ENCODE measurements at regions not wholly inside any gene's neighbourhood (a gene's known extent, or its start where the extent isn't known, plus 50 kb on each side); places are given as distances from the start of the nearest gene placed in this dataset.

DNA sequence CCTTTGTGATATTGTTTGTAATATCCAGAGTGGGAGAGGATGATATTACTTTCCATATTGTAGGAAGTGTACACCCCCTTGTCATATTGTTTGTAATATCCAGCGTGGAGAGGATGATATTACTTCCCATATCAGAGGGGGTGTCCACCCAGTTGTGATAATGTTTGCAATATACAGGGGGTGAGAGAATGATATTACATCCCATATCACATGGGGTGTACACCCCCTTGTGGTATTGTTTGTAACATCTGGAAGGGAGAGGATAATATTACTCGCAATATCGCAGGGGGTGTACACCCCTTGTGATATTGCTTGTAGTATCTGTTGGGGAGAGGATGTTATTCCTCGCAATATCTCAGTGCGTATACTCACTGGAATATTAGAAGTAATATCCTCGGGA is 61.5 kb downstream of the PRSS23 start:
- H3K36me3 ChIP-seq (ENCODE audit: insufficient read depth), result no peaks in the 10 kb centered on the region
- no peaks in the 10 kb centered on the region for H3K36me3 Mint-ChIP-seq (ENCODE audit: low read depth)
- no peaks in the 10 kb centered on the region for H3K9me2 ChIP-seq (ENCODE audit: insufficient read depth)
- no peaks in the 10 kb centered on the region for H3K27me3 ChIP-seq (ENCODE audit: insufficient read depth)
- H3K4me2 ChIP-seq, result no peak overlapping the region
- H2AFZ ChIP-seq, result no peak overlapping the region
- no peak overlapping the region for H3K27ac ChIP-seq (ENCODE audit: low read depth)
- no peaks in the 10 kb centered on the region for H4K20me1 ChIP-seq (replicated peaks; ENCODE audit: insufficient read depth)
- no peak for DNase-seq (ENCODE audit: low spot score)
- peaks cover 4% of the 10 kb centered on the region for H3K27me3 Mint-ChIP-seq (ENCODE audit: insufficient read depth, low read depth, poor library complexity)
- no peaks in the 10 kb centered on the region for H3K9me3 Mint-ChIP-seq
- H3F3A ChIP-seq (replicated peaks; ENCODE audit: low read depth), result no peaks in the 10 kb centered on the region
- H3K4me1 Mint-ChIP-seq, result peaks cover 3% of the 10 kb centered on the region; the same call in 2 of the 3 replicates
- no peak overlapping the region for H3K4me3 ChIP-seq
- H3K79me2 ChIP-seq (replicated peaks; ENCODE audit: insufficient read depth), result no peaks in the 10 kb centered on the region
- no peak for ATAC-seq
- no peak overlapping the region for H3K27ac Mint-ChIP-seq
- H3K4me1 ChIP-seq (ENCODE audit: insufficient read depth), result no peaks in the 10 kb centered on the region
- no peak overlapping the region for H3K4me3 Mint-ChIP-seq
- TF ChIP-seq JUNB (IDR thresholded peaks at IDR 0.05; ENCODE audit: unreplicated experiment) (no peak), NANOG (IDR thresholded peaks at IDR 0.05; ENCODE audit: borderline replicate concordance) (no peak), STAT1 (IDR thresholded peaks at IDR 0.05; ENCODE audit: unreplicated experiment) (no peak), ZNF114 (CRISPR knock-in tag; IDR thresholded peaks at IDR 0.05) (no peak), POLR2AphosphoS5 (IDR thresholded peaks at IDR 0.05; ENCODE audit: low read depth) (no peak), EZH2phosphoT487 (IDR thresholded peaks at IDR 0.05; ENCODE audit: unreplicated experiment) (no peak), CREB1 (CRISPR knock-in tag; IDR thresholded peaks at IDR 0.05; ENCODE audit: low read depth) (no peak), ZNF331 (CRISPR knock-in tag; IDR thresholded peaks at IDR 0.05; ENCODE audit: low read depth) (no peak), EZH2 (IDR thresholded peaks at IDR 0.05; ENCODE audit: low read depth, unreplicated experiment) (no peak)
- TF ChIP-seq, protein P1, sequence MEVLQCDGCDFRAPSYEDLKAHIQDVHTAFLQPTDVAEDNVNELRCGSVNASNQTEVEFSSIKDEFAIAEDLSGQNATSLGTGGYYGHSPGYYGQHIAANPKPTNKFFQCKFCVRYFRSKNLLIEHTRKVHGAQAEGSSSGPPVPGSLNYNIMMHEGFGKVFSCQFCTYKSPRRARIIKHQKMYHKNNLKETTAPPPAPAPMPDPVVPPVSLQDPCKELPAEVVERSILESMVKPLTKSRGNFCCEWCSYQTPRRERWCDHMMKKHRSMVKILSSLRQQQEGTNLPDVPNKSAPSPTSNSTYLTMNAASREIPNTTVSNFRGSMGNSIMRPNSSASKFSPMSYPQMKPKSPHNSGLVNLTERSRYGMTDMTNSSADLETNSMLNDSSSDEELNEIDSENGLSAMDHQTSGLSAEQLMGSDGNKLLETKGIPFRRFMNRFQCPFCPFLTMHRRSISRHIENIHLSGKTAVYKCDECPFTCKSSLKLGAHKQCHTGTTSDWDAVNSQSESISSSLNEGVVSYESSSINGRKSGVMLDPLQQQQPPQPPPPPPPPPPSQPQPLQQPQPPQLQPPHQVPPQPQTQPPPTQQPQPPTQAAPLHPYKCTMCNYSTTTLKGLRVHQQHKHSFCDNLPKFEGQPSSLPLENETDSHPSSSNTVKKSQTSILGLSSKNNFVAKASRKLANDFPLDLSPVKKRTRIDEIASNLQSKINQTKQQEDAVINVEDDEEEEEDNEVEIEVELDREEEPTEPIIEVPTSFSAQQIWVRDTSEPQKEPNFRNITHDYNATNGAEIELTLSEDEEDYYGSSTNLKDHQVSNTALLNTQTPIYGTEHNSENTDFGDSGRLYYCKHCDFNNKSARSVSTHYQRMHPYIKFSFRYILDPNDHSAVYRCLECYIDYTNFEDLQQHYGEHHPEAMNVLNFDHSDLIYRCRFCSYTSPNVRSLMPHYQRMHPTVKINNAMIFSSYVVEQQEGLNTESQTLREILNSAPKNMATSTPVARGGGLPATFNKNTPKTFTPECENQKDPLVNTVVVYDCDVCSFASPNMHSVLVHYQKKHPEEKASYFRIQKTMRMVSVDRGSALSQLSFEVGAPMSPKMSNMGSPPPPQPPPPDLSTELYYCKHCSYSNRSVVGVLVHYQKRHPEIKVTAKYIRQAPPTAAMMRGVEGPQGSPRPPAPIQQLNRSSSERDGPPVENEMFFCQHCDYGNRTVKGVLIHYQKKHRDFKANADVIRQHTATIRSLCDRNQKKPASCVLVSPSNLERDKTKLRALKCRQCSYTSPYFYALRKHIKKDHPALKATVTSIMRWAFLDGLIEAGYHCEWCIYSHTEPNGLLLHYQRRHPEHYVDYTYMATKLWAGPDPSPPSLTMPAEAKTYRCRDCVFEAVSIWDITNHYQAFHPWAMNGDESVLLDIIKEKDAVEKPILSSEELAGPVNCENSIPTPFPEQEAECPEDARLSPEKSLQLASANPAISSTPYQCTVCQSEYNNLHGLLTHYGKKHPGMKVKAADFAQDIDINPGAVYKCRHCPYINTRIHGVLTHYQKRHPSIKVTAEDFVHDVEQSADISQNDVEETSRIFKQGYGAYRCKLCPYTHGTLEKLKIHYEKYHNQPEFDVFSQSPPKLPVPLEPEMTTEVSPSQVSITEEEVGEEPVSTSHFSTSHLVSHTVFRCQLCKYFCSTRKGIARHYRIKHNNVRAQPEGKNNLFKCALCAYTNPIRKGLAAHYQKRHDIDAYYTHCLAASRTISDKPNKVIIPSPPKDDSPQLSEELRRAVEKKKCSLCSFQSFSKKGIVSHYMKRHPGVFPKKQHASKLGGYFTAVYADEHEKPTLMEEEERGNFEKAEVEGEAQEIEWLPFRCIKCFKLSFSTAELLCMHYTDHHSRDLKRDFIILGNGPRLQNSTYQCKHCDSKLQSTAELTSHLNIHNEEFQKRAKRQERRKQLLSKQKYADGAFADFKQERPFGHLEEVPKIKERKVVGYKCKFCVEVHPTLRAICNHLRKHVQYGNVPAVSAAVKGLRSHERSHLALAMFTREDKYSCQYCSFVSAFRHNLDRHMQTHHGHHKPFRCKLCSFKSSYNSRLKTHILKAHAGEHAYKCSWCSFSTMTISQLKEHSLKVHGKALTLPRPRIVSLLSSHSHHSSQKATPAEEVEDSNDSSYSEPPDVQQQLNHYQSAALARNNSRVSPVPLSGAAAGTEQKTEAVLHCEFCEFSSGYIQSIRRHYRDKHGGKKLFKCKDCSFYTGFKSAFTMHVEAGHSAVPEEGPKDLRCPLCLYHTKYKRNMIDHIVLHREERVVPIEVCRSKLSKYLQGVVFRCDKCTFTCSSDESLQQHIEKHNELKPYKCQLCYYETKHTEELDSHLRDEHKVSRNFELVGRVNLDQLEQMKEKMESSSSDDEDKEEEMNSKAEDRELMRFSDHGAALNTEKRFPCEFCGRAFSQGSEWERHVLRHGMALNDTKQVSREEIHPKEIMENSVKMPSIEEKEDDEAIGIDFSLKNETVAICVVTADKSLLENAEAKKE (CRISPR knock-in tag; IDR thresholded peaks at IDR 0.05), result no peak
- TF ChIP-seq, protein P2, sequence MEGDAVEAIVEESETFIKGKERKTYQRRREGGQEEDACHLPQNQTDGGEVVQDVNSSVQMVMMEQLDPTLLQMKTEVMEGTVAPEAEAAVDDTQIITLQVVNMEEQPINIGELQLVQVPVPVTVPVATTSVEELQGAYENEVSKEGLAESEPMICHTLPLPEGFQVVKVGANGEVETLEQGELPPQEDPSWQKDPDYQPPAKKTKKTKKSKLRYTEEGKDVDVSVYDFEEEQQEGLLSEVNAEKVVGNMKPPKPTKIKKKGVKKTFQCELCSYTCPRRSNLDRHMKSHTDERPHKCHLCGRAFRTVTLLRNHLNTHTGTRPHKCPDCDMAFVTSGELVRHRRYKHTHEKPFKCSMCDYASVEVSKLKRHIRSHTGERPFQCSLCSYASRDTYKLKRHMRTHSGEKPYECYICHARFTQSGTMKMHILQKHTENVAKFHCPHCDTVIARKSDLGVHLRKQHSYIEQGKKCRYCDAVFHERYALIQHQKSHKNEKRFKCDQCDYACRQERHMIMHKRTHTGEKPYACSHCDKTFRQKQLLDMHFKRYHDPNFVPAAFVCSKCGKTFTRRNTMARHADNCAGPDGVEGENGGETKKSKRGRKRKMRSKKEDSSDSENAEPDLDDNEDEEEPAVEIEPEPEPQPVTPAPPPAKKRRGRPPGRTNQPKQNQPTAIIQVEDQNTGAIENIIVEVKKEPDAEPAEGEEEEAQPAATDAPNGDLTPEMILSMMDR (conservative IDR thresholded peaks at IDR 0.05; ENCODE audit: low read depth in 2 of 2), result no peak
- TF ChIP-seq, protein P3, sequence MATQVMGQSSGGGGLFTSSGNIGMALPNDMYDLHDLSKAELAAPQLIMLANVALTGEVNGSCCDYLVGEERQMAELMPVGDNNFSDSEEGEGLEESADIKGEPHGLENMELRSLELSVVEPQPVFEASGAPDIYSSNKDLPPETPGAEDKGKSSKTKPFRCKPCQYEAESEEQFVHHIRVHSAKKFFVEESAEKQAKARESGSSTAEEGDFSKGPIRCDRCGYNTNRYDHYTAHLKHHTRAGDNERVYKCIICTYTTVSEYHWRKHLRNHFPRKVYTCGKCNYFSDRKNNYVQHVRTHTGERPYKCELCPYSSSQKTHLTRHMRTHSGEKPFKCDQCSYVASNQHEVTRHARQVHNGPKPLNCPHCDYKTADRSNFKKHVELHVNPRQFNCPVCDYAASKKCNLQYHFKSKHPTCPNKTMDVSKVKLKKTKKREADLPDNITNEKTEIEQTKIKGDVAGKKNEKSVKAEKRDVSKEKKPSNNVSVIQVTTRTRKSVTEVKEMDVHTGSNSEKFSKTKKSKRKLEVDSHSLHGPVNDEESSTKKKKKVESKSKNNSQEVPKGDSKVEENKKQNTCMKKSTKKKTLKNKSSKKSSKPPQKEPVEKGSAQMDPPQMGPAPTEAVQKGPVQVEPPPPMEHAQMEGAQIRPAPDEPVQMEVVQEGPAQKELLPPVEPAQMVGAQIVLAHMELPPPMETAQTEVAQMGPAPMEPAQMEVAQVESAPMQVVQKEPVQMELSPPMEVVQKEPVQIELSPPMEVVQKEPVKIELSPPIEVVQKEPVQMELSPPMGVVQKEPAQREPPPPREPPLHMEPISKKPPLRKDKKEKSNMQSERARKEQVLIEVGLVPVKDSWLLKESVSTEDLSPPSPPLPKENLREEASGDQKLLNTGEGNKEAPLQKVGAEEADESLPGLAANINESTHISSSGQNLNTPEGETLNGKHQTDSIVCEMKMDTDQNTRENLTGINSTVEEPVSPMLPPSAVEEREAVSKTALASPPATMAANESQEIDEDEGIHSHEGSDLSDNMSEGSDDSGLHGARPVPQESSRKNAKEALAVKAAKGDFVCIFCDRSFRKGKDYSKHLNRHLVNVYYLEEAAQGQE (IDR thresholded peaks at IDR 0.05; ENCODE audit: unreplicated experiment), result no peak
- TF ChIP-seq, protein P4, sequence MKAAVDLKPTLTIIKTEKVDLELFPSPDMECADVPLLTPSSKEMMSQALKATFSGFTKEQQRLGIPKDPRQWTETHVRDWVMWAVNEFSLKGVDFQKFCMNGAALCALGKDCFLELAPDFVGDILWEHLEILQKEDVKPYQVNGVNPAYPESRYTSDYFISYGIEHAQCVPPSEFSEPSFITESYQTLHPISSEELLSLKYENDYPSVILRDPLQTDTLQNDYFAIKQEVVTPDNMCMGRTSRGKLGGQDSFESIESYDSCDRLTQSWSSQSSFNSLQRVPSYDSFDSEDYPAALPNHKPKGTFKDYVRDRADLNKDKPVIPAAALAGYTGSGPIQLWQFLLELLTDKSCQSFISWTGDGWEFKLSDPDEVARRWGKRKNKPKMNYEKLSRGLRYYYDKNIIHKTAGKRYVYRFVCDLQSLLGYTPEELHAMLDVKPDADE (IDR thresholded peaks at IDR 0.05), result no peak

Data from GM23338 (cell line).